ENCODE measurements at regions not wholly inside any gene's neighbourhood (a gene's known extent, or its start where the extent isn't known, plus 50 kb on each side); places are given as distances from the start of the nearest gene placed in this dataset.

DNA sequence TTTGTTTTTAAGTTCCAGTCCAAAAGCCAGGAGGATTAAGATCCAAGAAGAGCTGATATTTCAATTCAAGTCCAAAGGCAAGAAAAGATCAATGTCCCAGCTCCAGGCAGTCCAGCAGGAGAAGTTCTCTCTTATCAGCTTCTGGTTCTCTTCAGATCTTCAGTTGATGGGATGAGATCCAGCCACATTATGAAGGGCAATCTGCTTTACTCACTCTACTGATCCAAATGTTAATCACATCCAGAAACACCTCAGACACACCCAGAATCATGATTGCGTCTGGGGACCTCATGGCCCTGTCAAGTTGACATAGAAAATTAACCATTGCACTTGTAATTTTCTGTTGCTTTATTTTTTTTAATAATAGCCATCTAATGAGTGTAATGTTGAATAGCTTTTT lies 178.4 kb downstream of the HERPUD2 start:
- TF ChIP-seq, protein P1, sequence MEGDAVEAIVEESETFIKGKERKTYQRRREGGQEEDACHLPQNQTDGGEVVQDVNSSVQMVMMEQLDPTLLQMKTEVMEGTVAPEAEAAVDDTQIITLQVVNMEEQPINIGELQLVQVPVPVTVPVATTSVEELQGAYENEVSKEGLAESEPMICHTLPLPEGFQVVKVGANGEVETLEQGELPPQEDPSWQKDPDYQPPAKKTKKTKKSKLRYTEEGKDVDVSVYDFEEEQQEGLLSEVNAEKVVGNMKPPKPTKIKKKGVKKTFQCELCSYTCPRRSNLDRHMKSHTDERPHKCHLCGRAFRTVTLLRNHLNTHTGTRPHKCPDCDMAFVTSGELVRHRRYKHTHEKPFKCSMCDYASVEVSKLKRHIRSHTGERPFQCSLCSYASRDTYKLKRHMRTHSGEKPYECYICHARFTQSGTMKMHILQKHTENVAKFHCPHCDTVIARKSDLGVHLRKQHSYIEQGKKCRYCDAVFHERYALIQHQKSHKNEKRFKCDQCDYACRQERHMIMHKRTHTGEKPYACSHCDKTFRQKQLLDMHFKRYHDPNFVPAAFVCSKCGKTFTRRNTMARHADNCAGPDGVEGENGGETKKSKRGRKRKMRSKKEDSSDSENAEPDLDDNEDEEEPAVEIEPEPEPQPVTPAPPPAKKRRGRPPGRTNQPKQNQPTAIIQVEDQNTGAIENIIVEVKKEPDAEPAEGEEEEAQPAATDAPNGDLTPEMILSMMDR (IDR thresholded peaks at IDR 0.05; ENCODE audit: borderline replicate concordance, extremely low read depth, insufficient read depth), result no peak
- FAIRE-seq, result no peak
- no peak overlapping the region for H3K4me3 ChIP-seq (ENCODE audit: low read length in 3 of 3)
- intact Hi-C loops (cut with DNase I), result no loop called here
- H3K27me3 ChIP-seq (ENCODE audit: control insufficient read depth, insufficient read depth, low read length), result no peaks in the 10 kb centered on the region
- H3K36me3 ChIP-seq (ENCODE audit: control insufficient read depth in 2 of 3, insufficient read depth in 3 of 3, low read length in 3 of 3), result no peaks in the 10 kb centered on the region
- H3K27ac ChIP-seq (ENCODE audit: low read depth in 2 of 2, low read length in 2 of 2), result no peak overlapping the region
- no peak overlapping the region for H3K9ac ChIP-seq (ENCODE audit: low read length in 3 of 3)
- no peak for DNase-seq
- no peaks in the 10 kb centered on the region for H3K9me3 ChIP-seq (ENCODE audit: control insufficient read depth in 2 of 3, insufficient read depth in 1 of 3, low read length in 3 of 3)
- H3K4me1 ChIP-seq (ENCODE audit: control insufficient read depth in 2 of 3, insufficient read depth in 2 of 3, low read depth in 1 of 3, low read length in 3 of 3), result no peaks in the 10 kb centered on the region

- Histone ChIP-seq H3K27ac (ENCODE audit: low read depth in 2 of 2, low read length in 2 of 2) (no peak overlapping the region), H3K36me3 (ENCODE audit: control insufficient read depth in 2 of 3, insufficient read depth in 3 of 3, low read length in 3 of 3) (no peaks in the 10 kb centered on the region), H3K4me1 (ENCODE audit: control insufficient read depth in 2 of 3, insufficient read depth in 2 of 3, low read depth in 1 of 3, low read length in 3 of 3) (no peaks in the 10 kb centered on the region), H3K9me3 (ENCODE audit: control insufficient read depth in 2 of 3, insufficient read depth in 1 of 3, low read length in 3 of 3) (no peaks in the 10 kb centered on the region), H3K4me3 (ENCODE audit: low read length in 3 of 3) (no peak overlapping the region), H3K9ac (ENCODE audit: low read length in 3 of 3) (no peak overlapping the region), H3K27me3 (ENCODE audit: control insufficient read depth, insufficient read depth, low read length) (no peaks in the 10 kb centered on the region)
- TF ChIP-seq, protein P1 (IDR thresholded peaks at IDR 0.05; ENCODE audit: borderline replicate concordance, extremely low read depth, insufficient read depth), result no peak
- FAIRE-seq (no peak), DNase-seq (no peak)
- intact Hi-C loops (cut with DNase I), result no loop called here
Observed at GRCh38 chr7:35513828-35514227, 181.1 kb downstream of the HERPUD2 start.

GRCh38 chr7:35513195-35513594 lies 181.7 kb downstream of the HERPUD2 start:
- no peaks in the 10 kb centered on the region for H3K27me3 ChIP-seq (ENCODE audit: control insufficient read depth, insufficient read depth, low read length)
- H3K4me3 ChIP-seq (ENCODE audit: low read length in 3 of 3), result no peak overlapping the region
- H3K4me1 ChIP-seq (ENCODE audit: control insufficient read depth in 2 of 3, insufficient read depth in 2 of 3, low read depth in 1 of 3, low read length in 3 of 3), result no peaks in the 10 kb centered on the region
- H3K36me3 ChIP-seq (ENCODE audit: control insufficient read depth in 2 of 3, insufficient read depth in 3 of 3, low read length in 3 of 3), result no peaks in the 10 kb centered on the region
- no peak overlapping the region for H3K9ac ChIP-seq (ENCODE audit: low read length in 3 of 3)
- DNase-seq (no peak), FAIRE-seq (no peak)
- TF ChIP-seq, protein P1 (IDR thresholded peaks at IDR 0.05; ENCODE audit: borderline replicate concordance, extremely low read depth, insufficient read depth), result no peak
- intact Hi-C loops (cut with DNase I), result no loop called here
- no peak overlapping the region for H3K27ac ChIP-seq (ENCODE audit: low read depth in 2 of 2, low read length in 2 of 2)
- no peaks in the 10 kb centered on the region for H3K9me3 ChIP-seq (ENCODE audit: control insufficient read depth in 2 of 3, insufficient read depth in 1 of 3, low read length in 3 of 3)

- DNase-seq (no peak), FAIRE-seq (no peak)
- Histone ChIP-seq H3K9ac (ENCODE audit: low read length in 3 of 3) (no peak overlapping the region), H3K4me1 (ENCODE audit: control insufficient read depth in 2 of 3, insufficient read depth in 2 of 3, low read depth in 1 of 3, low read length in 3 of 3) (no peaks in the 10 kb centered on the region), H3K4me3 (ENCODE audit: low read length in 3 of 3) (no peak overlapping the region), H3K36me3 (ENCODE audit: control insufficient read depth in 2 of 3, insufficient read depth in 3 of 3, low read length in 3 of 3) (no peaks in the 10 kb centered on the region), H3K27ac (ENCODE audit: low read depth in 2 of 2, low read length in 2 of 2) (no peak overlapping the region), H3K27me3 (ENCODE audit: control insufficient read depth, insufficient read depth, low read length) (no peaks in the 10 kb centered on the region), H3K9me3 (ENCODE audit: control insufficient read depth in 2 of 3, insufficient read depth in 1 of 3, low read length in 3 of 3) (no peaks in the 10 kb centered on the region)
- intact Hi-C loops (cut with DNase I), result no loop called here
- TF ChIP-seq, protein P1 (IDR thresholded peaks at IDR 0.05; ENCODE audit: borderline replicate concordance, extremely low read depth, insufficient read depth), result no peak
Observed at GRCh38 chr7:35512716-35513115, 182.2 kb downstream of the HERPUD2 start.
